Mucosa of rectum (tissue), 2 donors: ENCODE measurements at regions not wholly inside any gene's neighbourhood (a gene's known extent, or its start where the extent isn't known, plus 50 kb on each side); places are given as distances from the start of the nearest gene placed in this dataset.

Experiments
- H3K27ac ChIP-seq, 2 donors: one replicate each; pipeline ENCODE4 v1.7.0; 2013; ENCODE audit warnings: inconsistent platforms in 2 of 2, low read depth in 2 of 2, low read length in 2 of 2
- H3K27me3 ChIP-seq, 2 donors: one replicate each; pipeline ENCODE4 v1.7.0; 2013; ENCODE audit warnings: low read length in 2 of 2; ENCODE audit not compliant: control insufficient read depth in 2 of 2, insufficient read depth in 2 of 2
- H3K36me3 ChIP-seq, 2 donors: one replicate each; pipeline ENCODE4 v1.7.0; 2013; ENCODE audit warnings: low read length in 2 of 2; ENCODE audit not compliant: control insufficient read depth in 2 of 2, insufficient read depth in 2 of 2
- H3K4me1 ChIP-seq, 2 donors: one replicate each; pipeline ENCODE4 v1.7.0; 2013; ENCODE audit warnings: low read length in 2 of 2, mild to moderate bottlenecking in 1 of 2; ENCODE audit not compliant: control insufficient read depth in 2 of 2, insufficient read depth in 2 of 2
- H3K4me3 ChIP-seq, 2 donors: one replicate each; pipeline ENCODE4 v1.7.0; 2013; ENCODE audit warnings: low read length in 2 of 2
- H3K9ac ChIP-seq, 2 donors: one replicate each; pipeline ENCODE4 v1.7.0; 2013; ENCODE audit warnings: low read length in 2 of 2, low read depth in 1 of 2, mild to moderate bottlenecking in 1 of 2
- H3K9me3 ChIP-seq, 2 donors: one replicate each; pipeline ENCODE4 v1.7.0; 2013; ENCODE audit warnings: low read length in 2 of 2; ENCODE audit not compliant: control insufficient read depth in 2 of 2
- donor health status: healthy.
- donor health status: Normal muscosa, but diverticular disease.

DNA sequence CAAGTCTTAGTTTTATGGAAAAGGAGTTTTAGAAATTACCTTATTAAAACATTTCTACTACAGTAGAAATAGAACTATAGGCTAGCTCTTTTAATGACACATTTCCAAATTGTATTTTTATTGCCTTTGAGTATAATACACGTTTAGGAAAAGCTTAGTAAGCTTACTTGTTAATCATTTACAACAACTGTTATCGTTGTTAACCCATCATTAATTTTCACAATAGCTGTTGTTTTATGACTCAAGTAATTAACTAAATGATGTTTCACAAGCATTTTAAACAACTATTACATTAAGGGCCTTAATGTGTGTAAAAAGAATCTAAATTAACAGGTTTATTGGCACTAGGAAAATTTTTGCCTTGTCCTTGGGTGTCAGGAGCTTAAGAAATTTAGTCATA is 120.5 kb upstream of the THRB start:
- no peak overlapping the region for H3K4me3 ChIP-seq
- H3K9me3 ChIP-seq: no peaks in the 10 kb centered on the region
- peaks cover 0 to 5% of the 10 kb centered on the region in 2 donors for H3K27me3 ChIP-seq
- no peaks in the 10 kb centered on the region for H3K4me1 ChIP-seq
- H3K9ac ChIP-seq: no peak overlapping the region
- H3K27ac ChIP-seq: no peak overlapping the region
- H3K36me3 ChIP-seq: no peaks in the 10 kb centered on the region

DNA sequence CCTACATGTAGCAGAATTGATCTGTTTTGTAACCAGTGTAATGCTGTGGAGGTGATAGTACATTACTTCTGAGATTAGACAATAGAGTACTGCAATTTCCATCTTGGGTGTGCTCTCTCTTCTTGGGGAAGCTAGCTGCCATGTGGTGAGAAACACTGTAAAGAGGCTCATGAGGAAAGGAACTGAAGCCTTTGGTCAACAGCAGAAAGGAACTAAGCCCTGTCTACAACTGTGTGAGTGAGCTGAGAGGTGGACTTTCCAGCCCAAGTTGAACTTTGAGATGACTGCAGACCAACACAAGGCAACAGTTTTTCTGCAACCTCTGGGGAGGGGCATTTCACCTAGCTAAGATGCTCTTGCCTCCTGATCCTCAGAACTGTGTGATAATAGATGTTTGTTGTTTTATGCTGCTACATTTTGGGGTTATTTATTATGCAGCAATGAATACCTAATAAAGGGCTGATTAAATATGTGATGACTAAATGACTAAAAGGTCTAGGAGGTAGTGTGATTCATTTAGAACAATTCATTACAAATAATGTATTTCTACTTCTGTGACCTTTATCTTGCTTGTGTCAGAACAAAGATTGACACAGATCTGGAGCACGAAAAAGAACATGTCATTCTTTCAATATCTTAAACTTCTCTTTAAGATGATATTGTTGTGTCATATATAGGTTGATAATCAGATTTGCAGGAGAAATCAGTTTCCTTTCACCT is 121.6 kb upstream of the THRB start:
- Histone ChIP-seq H3K4me1 (no peaks in the 10 kb centered on the region), H3K27ac (no peak overlapping the region), H3K9me3 (no peaks in the 10 kb centered on the region), H3K27me3 (peaks cover 0 to 5% of the 10 kb centered on the region in 2 donors), H3K36me3 (no peaks in the 10 kb centered on the region), H3K4me3 (no peak overlapping the region), H3K9ac (no peak overlapping the region)

DNA sequence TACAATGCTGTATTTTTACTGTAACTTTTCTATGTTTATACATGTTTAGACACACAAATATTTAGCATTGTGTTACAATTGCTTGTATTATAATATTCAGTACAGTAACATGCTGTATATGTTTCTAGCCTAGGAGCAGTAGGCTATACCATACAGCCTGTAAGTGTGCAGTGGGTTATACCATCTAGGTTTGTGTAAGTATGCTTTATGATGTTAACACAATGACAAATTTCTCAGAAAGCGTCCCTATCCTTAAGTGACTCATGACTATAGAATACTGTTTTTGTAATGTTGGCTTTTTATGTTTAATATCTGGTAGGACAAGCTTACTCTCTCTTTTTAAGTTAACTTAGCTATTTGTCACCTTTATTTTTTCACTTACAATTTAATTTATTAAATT is 127.5 kb upstream of the THRB start:
- Histone ChIP-seq H3K4me1 (no peaks in the 10 kb centered on the region), H3K4me3 (no peak overlapping the region), H3K27ac (no peak overlapping the region), H3K9ac (no peak overlapping the region), H3K27me3 (peaks cover 3 to 8% of the 10 kb centered on the region in 2 donors), H3K9me3 (peaks cover 0 to 6% of the 10 kb centered on the region in 2 donors), H3K36me3 (no peaks in the 10 kb centered on the region)

DNA sequence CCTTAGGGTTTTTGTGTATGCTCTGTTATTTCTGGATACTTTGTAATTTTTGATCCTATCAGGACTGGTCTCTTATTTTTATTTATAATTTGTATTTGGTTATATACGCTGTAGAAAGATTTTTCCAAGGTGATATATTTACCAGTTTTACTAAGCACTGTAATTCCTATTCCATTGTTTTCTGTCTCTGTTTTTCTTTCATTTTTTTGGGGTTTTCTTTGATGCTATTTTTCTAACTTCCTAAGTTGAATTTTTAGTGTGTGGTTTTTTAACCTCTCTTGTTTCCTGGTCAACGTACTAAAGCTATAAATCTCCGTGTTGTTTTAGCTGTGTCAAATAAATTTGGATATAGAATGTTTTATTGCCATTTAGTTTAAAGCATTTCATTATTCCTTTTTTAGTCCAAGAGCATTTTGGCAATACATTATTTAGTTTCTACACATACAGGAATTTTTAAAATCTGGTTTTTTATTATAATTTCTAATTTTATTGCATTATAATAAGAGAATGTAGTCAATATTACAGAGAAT is 128.1 kb upstream of the THRB start:
- H3K27me3 ChIP-seq: peaks cover 3 to 8% of the 10 kb centered on the region in 2 donors
- no peak overlapping the region for H3K27ac ChIP-seq
- no peak overlapping the region for H3K9ac ChIP-seq
- H3K4me1 ChIP-seq: no peaks in the 10 kb centered on the region
- H3K36me3 ChIP-seq: no peaks in the 10 kb centered on the region
- H3K9me3 ChIP-seq: peaks cover 0 to 6% of the 10 kb centered on the region in 2 donors
- H3K4me3 ChIP-seq: no peak overlapping the region

- no peak overlapping the region for H3K4me3 ChIP-seq
- no peak overlapping the region for H3K9ac ChIP-seq
- no peaks in the 10 kb centered on the region for H3K4me1 ChIP-seq
- peaks cover 3 to 8% of the 10 kb centered on the region in 2 donors for H3K27me3 ChIP-seq
- H3K9me3 ChIP-seq: peaks cover 0 to 6% of the 10 kb centered on the region in 2 donors
- H3K36me3 ChIP-seq: no peaks in the 10 kb centered on the region
- no peak overlapping the region for H3K27ac ChIP-seq
These were observed 129.0 kb upstream of the THRB start for GRCh38 chr3:24623657-24624056.

- Histone ChIP-seq H3K9ac (no peak overlapping the region), H3K36me3 (no peaks in the 10 kb centered on the region), H3K9me3 (peaks cover 0 to 6% of the 10 kb centered on the region in 2 donors), H3K27me3 (peaks cover 3 to 8% of the 10 kb centered on the region in 2 donors), H3K4me3 (no peak overlapping the region), H3K27ac (no peak overlapping the region), H3K4me1 (peaks cover 0 to 4% of the 10 kb centered on the region in 2 donors)
These were observed 130.5 kb upstream of the THRB start for GRCh38 chr3:24624938-24625681.

DNA sequence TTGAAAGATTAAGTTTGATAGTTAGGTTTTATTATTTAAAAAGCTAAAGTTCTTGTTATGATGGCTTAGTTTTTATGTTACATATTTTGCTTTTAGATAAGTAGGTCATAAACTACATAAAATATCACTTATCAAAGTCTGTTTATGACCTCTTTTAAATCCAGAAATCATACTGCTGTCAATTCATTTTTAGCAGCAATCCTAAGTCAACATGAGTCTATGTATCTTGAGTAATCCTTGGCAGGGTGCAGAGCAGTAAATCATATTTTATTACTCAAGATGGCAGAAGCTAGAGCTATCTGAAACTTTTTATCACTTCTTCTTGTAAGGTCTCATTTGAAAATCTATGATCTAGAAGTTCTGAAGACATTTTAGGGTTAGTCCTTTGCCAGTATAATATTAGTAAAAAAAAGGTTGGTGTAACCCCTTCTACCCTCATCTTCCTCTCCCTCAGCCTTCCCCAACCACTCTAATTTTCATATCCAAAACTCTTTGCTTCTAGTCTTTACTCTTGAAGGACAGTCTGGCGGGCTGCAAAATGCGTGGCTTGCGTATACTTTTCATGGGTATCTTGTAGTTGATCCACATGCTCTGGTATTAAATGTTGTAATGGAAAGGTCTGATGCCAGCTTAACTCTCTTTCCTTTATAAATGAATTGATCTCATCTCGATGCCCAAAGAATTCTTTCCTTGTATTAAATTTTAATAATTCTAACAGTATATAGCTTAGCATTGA is 134.0 kb upstream of the THRB start:
- H3K27ac ChIP-seq: no peak overlapping the region
- H3K4me1 ChIP-seq: peaks cover 0 to 4% of the 10 kb centered on the region in 2 donors
- peaks cover 0 to 8% of the 10 kb centered on the region in 2 donors for H3K27me3 ChIP-seq
- H3K9me3 ChIP-seq: peaks cover 0 to 6% of the 10 kb centered on the region in 2 donors
- H3K4me3 ChIP-seq: no peak overlapping the region
- no peak overlapping the region for H3K9ac ChIP-seq
- no peaks in the 10 kb centered on the region for H3K36me3 ChIP-seq

- Histone ChIP-seq H3K4me1 (peaks cover 0 to 4% of the 10 kb centered on the region in 2 donors), H3K4me3 (no peak overlapping the region), H3K27me3 (no peaks in the 10 kb centered on the region), H3K36me3 (no peaks in the 10 kb centered on the region), H3K9ac (no peak overlapping the region), H3K27ac (no peak overlapping the region), H3K9me3 (no peaks in the 10 kb centered on the region)
These were observed 136.8 kb upstream of the THRB start for GRCh38 chr3:24631481-24631880.

DNA sequence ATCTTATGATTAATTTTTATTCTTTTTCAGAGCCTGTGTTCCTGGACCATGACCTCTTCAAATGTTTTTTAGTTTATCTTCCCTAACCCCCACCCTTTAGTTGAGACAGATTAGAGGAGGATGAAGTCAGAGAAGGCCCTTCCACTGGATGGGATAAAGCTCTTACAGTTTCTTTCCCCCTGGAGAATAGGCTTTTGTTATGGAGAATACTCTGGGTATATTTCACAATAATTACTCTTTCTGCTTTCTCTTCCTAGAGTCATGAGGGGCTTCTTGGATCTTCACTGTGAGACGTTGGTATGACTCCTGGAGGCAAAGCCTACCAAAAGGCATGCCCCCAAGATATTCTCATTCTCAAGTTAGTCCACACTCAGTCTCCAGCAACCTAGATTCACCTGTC is 144.4 kb upstream of the THRB start:
- H3K9me3 ChIP-seq: no peaks in the 10 kb centered on the region
- H3K4me1 ChIP-seq: peaks cover 0 to 4% of the 10 kb centered on the region in 2 donors
- no peaks in the 10 kb centered on the region for H3K27me3 ChIP-seq
- no peak overlapping the region for H3K4me3 ChIP-seq
- no peak overlapping the region for H3K9ac ChIP-seq
- no peak overlapping the region for H3K27ac ChIP-seq
- no peaks in the 10 kb centered on the region for H3K36me3 ChIP-seq
